H9 (cell line): ENCODE measurements at regions not wholly inside any gene's neighbourhood (a gene's known extent, or its start where the extent isn't known, plus 50 kb on each side); places are given as distances from the start of the nearest gene placed in this dataset.

Experiments used
- DNase-seq: peaks from one replicate; pipeline ENCODE4 v3.0.0-alpha.2; 2017
- H2AFZ ChIP-seq: one replicate; pipeline ENCODE4 v1.6.1; 2013; ENCODE audit warnings: mild to moderate bottlenecking, low read length, control low read depth, moderate library complexity
- H2AK5ac ChIP-seq: 2 replicates; pipeline ENCODE4 v1.6.1; 2013; ENCODE audit warnings: low read length, control low read depth, mixed read lengths; ENCODE audit not compliant: insufficient read length
- H2BK120ac ChIP-seq: one replicate; pipeline ENCODE4 v1.6.1; 2013; ENCODE audit warnings: low read depth, mild to moderate bottlenecking, low read length, control low read depth, inconsistent platforms; ENCODE audit not compliant: poor library complexity, severe bottlenecking
- H2BK12ac ChIP-seq: 2 replicates; pipeline ENCODE4 v1.6.1; 2013; ENCODE audit warnings: low read length, control low read depth, mixed read lengths, low read depth; ENCODE audit not compliant: insufficient read length
- H2BK15ac ChIP-seq: 2 replicates; pipeline ENCODE4 v1.6.1; 2013; ENCODE audit warnings: low read depth, low read length, control low read depth
- H2BK20ac ChIP-seq: one replicate; pipeline ENCODE4 v1.6.1; 2013; ENCODE audit warnings: low read depth, mild to moderate bottlenecking, low read length, control low read depth, inconsistent platforms; ENCODE audit not compliant: poor library complexity, severe bottlenecking
- H2BK5ac ChIP-seq: 2 replicates; pipeline ENCODE4 v1.6.1; 2013; ENCODE audit warnings: low read length, control low read depth, mixed read lengths; ENCODE audit not compliant: insufficient read length
- H3K14ac ChIP-seq: 2 replicates; pipeline ENCODE4 v1.6.1; 2013; ENCODE audit warnings: low read length, control low read depth; ENCODE audit not compliant: insufficient read depth
- H3K18ac ChIP-seq: 2 replicates; pipeline ENCODE4 v1.6.1; 2013; ENCODE audit warnings: low read depth, mild to moderate bottlenecking, mixed read lengths, low read length, control low read depth; ENCODE audit not compliant: insufficient read length
- H3K23ac ChIP-seq: 2 replicates; pipeline ENCODE4 v1.6.1; 2013; ENCODE audit warnings: low read length, control low read depth, mixed read lengths, low read depth; ENCODE audit not compliant: insufficient read length
- H3K23me2 ChIP-seq: 2 replicates; pipeline ENCODE4 v1.6.1; 2013; ENCODE audit warnings: low read depth, mild to moderate bottlenecking, mixed read lengths, low read length, control low read depth; ENCODE audit not compliant: insufficient read length, poor library complexity, severe bottlenecking
- H3K27ac ChIP-seq: 2 replicates; pipeline ENCODE4 v1.5.1; 2013; ENCODE audit warnings: low read length, control low read depth, mixed read lengths, low read depth; ENCODE audit not compliant: insufficient read length
- H3K27me3 ChIP-seq: 2 replicates; pipeline ENCODE4 v1.6.1; 2013; ENCODE audit warnings: low read length, control low read depth, inconsistent platforms; ENCODE audit not compliant: insufficient read depth
- H3K4ac ChIP-seq: 2 replicates; pipeline ENCODE4 v1.6.1; 2013; ENCODE audit warnings: low read depth, mild to moderate bottlenecking, control low read depth, inconsistent platforms, low read length, moderate library complexity
- H3K4me1 ChIP-seq: 2 replicates; pipeline ENCODE4 v1.6.1; 2013; ENCODE audit warnings: low read length, control low read depth, inconsistent platforms; ENCODE audit not compliant: insufficient read depth
- H3K4me2 ChIP-seq: 2 replicates; pipeline ENCODE4 v1.6.1; 2013; ENCODE audit warnings: low read length, control low read depth, mixed read lengths; ENCODE audit not compliant: insufficient read length, insufficient read depth
- H3K56ac ChIP-seq: 2 replicates; pipeline ENCODE4 v1.6.1; 2013; ENCODE audit warnings: low read depth, mild to moderate bottlenecking, mixed read lengths, low read length, control low read depth; ENCODE audit not compliant: insufficient read length
- H3K79me1 ChIP-seq: 2 replicates; pipeline ENCODE4 v1.6.1; 2013; ENCODE audit warnings: low read depth, mild to moderate bottlenecking, moderate library complexity, low read length, control low read depth, inconsistent platforms; ENCODE audit not compliant: insufficient read depth, poor library complexity, severe bottlenecking
- H3K79me2 ChIP-seq: 2 replicates; pipeline ENCODE4 v1.6.1; 2013; ENCODE audit warnings: low read length, control low read depth, inconsistent platforms; ENCODE audit not compliant: insufficient read depth
- H3K9ac ChIP-seq: 2 replicates; pipeline ENCODE4 v1.6.1; 2013; ENCODE audit warnings: low read length, control low read depth, mixed read lengths; ENCODE audit not compliant: insufficient read length; ENCODE audit errors: extremely low read depth
- H3K9me3 ChIP-seq: one replicate; pipeline ENCODE4 v1.6.1; 2013; ENCODE audit warnings: low read depth, low read length, inconsistent platforms; ENCODE audit not compliant: control insufficient read depth
- H3T11ph ChIP-seq: one replicate; pipeline ENCODE4 v1.6.1; 2013; ENCODE audit warnings: mild to moderate bottlenecking, low read length, control low read depth, inconsistent platforms
- H4K20me1 ChIP-seq: one replicate; pipeline ENCODE4 v1.6.1; 2013; ENCODE audit not compliant: control insufficient read depth, insufficient read length, insufficient read depth
- H4K5ac ChIP-seq: 2 replicates; pipeline ENCODE4 v1.6.1; 2013; ENCODE audit warnings: low read depth, mild to moderate bottlenecking, mixed read lengths, low read length, control low read depth; ENCODE audit not compliant: insufficient read length
- H4K8ac ChIP-seq: replicated peaks from 2 replicates; pipeline ENCODE4 v1.6.1; 2013; ENCODE audit warnings: low read length, control low read depth, mixed read lengths, low read depth; ENCODE audit not compliant: insufficient read length
- H4K91ac ChIP-seq: 2 replicates; pipeline ENCODE4 v1.6.1; 2013; ENCODE audit warnings: low read depth, mild to moderate bottlenecking, moderate library complexity, mixed read lengths, low read length, control low read depth; ENCODE audit not compliant: insufficient read length
- H3K27ac Mint-ChIP-seq, 3 experiments: 2 replicates in 2 of 3; 3 replicates in 1 of 3; pipeline ENCODE4 v1.8.0; 2020 to 2021; ENCODE audit warnings: mixed read lengths in 3 of 3, mild to moderate bottlenecking in 1 of 3, moderate library complexity in 1 of 3
- H3K27me3 Mint-ChIP-seq: 2 replicates; pipeline ENCODE4 v1.8.0; 2021; ENCODE audit warnings: low read depth, mild to moderate bottlenecking, moderate library complexity, mixed read lengths
- H3K36me3 Mint-ChIP-seq, 3 experiments: 2 replicates in 2 of 3; 3 replicates in 1 of 3; pipeline ENCODE4 v1.8.0; 2020 to 2021; ENCODE audit warnings: low read depth in 3 of 3, mixed read lengths in 3 of 3; ENCODE audit not compliant: insufficient read depth in 1 of 3
- H3K4me1 Mint-ChIP-seq, 2 experiments: 2 replicates each; pipeline ENCODE4 v1.8.0; 2020; ENCODE audit warnings: mixed read lengths in 2 of 2
- H3K4me3 Mint-ChIP-seq, 2 experiments: 2 replicates in 1 of 2; 3 replicates in 1 of 2; pipeline ENCODE4 v1.8.0; 2020 to 2021; ENCODE audit warnings: mild to moderate bottlenecking in 2 of 2, mixed read lengths in 2 of 2, moderate library complexity in 1 of 2
- H3K9me3 Mint-ChIP-seq, 2 experiments: 2 replicates in 1 of 2; 3 replicates in 1 of 2; pipeline ENCODE4 v1.8.0; 2020; ENCODE audit warnings: mild to moderate bottlenecking in 2 of 2, mixed read lengths in 2 of 2, moderate library complexity in 1 of 2
- WGBS: extraction: QIAGEN DNeasy Blood & Tissue Kit; methylation state at CpG from one replicate; pipeline ENCODE4 v1.1.7; 2013; ENCODE audit warnings: missing lambda C conversion rate, low lambda C conversion rate, mixed read lengths; ENCODE audit not compliant: insufficient read length; ENCODE audit errors: extremely low coverage; 5-methylcytosine and 5-hydroxymethylcytosine counted together
- TF ChIP-seq, protein P1 (sequence below): fragments of 200-600 bp; sonication (generic); conservative IDR thresholded peaks from 3 replicates; pipeline ENCODE4 v1.8.0; 2021; ENCODE audit warnings: antibody characterized with exemption, mild to moderate bottlenecking

DNA sequence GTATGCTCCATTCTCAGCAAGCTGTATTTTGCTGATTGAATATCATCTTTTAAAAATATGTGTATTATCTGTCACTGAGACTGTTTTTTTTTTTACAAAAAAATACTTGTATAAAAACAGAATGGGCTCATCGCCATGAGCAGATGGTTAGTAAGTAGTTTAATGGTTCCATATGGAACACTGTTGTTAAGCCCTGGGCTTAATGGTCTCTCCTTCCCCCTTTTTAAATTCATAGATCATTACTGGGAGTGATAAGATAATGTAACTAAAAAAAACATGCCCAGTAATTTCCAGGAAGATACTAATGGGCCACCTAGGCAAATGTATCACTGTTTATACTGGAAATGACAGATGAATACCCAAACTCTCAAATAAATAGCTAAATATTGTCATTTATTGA is 95.3 kb upstream of the TPRG1 start:
- no peak overlapping the region for H3K4ac ChIP-seq
- no peaks in the 10 kb centered on the region for H3K79me1 ChIP-seq
- no peaks in the 10 kb centered on the region for H3K27me3 ChIP-seq
- H2BK20ac ChIP-seq: no peak overlapping the region
- no peaks in the 10 kb centered on the region for H3K79me2 ChIP-seq
- no peak overlapping the region for H2BK5ac ChIP-seq
- peaks cover 1% of the 10 kb centered on the region; the same call in 1 of the 2 replicates for H3K27me3 Mint-ChIP-seq
- no peaks in the 10 kb centered on the region for H4K20me1 ChIP-seq
- H4K5ac ChIP-seq: no peak overlapping the region
- H3K36me3 Mint-ChIP-seq: no peaks in the 10 kb centered on the region
- H3K9me3 Mint-ChIP-seq: no peaks in the 10 kb centered on the region
- no peak overlapping the region for H3K14ac ChIP-seq
- no peak overlapping the region for H4K8ac ChIP-seq
- H2AFZ ChIP-seq: no peak overlapping the region
- no peaks in the 10 kb centered on the region for H3K4me1 Mint-ChIP-seq
- H3K4me3 Mint-ChIP-seq: no peak overlapping the region
- no peak overlapping the region for H3T11ph ChIP-seq
- H3K9me3 ChIP-seq: no peaks in the 10 kb centered on the region
- no peak overlapping the region for H3K56ac ChIP-seq
- no peak overlapping the region for H3K27ac Mint-ChIP-seq
- WGBS: no CpG with 5 or more reads among the region's 1 CpG
- H3K27ac ChIP-seq: no peak overlapping the region
- no peak overlapping the region for H2BK15ac ChIP-seq
- TF ChIP-seq, protein P1, sequence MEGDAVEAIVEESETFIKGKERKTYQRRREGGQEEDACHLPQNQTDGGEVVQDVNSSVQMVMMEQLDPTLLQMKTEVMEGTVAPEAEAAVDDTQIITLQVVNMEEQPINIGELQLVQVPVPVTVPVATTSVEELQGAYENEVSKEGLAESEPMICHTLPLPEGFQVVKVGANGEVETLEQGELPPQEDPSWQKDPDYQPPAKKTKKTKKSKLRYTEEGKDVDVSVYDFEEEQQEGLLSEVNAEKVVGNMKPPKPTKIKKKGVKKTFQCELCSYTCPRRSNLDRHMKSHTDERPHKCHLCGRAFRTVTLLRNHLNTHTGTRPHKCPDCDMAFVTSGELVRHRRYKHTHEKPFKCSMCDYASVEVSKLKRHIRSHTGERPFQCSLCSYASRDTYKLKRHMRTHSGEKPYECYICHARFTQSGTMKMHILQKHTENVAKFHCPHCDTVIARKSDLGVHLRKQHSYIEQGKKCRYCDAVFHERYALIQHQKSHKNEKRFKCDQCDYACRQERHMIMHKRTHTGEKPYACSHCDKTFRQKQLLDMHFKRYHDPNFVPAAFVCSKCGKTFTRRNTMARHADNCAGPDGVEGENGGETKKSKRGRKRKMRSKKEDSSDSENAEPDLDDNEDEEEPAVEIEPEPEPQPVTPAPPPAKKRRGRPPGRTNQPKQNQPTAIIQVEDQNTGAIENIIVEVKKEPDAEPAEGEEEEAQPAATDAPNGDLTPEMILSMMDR: no peak
- H3K4me1 ChIP-seq: no peaks in the 10 kb centered on the region
- no peak overlapping the region for H4K91ac ChIP-seq
- no peak overlapping the region for H3K4me2 ChIP-seq
- no peak overlapping the region for H2AK5ac ChIP-seq
- no peak overlapping the region for H2BK12ac ChIP-seq
- no peak for DNase-seq
- no peak overlapping the region for H2BK120ac ChIP-seq
- H3K23me2 ChIP-seq: no peaks in the 10 kb centered on the region
- no peak overlapping the region for H3K23ac ChIP-seq
- H3K18ac ChIP-seq: no peak overlapping the region
- H3K9ac ChIP-seq: no peak overlapping the region
